HG03469 (cell line): ENCODE measurements at regions not wholly inside any gene's neighbourhood (a gene's known extent, or its start where the extent isn't known, plus 50 kb on each side); places are given as distances from the start of the nearest gene placed in this dataset.
A peak's percentile ranks its signal among the peaks of the same experiment; 100 is the strongest.

ENCODE experiments used
- ATAC-seq: cut with Tn5 transposase; IDR thresholded peaks from one replicate; pipeline ENCODE4 v1.9.1; 2021; ENCODE audit warnings: mild to moderate bottlenecking, moderate library complexity, moderate number of reproducible peaks; ENCODE audit not compliant: unreplicated experiment

DNA sequence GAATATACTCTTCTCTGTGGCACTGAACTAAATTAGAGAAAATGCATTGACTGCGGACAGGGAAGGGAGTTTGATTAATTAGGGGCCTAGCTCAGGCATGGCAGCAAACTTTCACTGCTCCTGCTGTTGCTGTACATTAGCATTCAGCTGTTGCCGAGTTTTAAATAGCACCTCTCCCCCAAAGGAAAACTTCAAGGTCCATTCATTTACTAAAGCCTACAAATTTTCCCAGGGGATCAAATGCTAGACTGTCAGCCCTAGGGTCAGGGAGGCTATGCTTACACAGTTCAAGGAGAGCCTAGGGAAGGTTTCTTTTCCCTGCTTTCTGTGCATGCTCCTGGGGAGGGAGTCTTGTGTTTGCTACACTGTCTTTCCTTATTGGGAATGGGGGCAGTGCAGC is 60.0 kb upstream of the GZMB start:
- ATAC-seq, result no peak

DNA sequence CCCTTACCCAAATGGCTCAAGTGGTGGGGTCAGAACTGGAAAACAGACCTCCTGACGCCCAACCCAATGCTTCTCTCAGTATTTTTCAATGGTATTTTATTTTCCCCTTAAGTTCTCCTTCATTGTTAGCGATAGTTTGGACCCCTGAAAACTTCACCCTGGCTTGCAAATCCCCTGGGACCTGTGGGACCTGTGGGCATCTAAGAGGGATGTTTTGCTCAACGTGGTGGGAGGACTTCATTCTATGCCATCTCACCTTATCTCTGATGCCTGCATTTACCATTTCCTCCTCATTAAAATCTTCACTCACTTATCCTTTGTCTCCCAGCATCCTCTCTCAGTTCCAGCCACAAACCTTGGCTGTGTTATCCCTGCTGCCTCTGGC is 59.4 kb upstream of the GZMB start:
- ATAC-seq, result no peak

DNA sequence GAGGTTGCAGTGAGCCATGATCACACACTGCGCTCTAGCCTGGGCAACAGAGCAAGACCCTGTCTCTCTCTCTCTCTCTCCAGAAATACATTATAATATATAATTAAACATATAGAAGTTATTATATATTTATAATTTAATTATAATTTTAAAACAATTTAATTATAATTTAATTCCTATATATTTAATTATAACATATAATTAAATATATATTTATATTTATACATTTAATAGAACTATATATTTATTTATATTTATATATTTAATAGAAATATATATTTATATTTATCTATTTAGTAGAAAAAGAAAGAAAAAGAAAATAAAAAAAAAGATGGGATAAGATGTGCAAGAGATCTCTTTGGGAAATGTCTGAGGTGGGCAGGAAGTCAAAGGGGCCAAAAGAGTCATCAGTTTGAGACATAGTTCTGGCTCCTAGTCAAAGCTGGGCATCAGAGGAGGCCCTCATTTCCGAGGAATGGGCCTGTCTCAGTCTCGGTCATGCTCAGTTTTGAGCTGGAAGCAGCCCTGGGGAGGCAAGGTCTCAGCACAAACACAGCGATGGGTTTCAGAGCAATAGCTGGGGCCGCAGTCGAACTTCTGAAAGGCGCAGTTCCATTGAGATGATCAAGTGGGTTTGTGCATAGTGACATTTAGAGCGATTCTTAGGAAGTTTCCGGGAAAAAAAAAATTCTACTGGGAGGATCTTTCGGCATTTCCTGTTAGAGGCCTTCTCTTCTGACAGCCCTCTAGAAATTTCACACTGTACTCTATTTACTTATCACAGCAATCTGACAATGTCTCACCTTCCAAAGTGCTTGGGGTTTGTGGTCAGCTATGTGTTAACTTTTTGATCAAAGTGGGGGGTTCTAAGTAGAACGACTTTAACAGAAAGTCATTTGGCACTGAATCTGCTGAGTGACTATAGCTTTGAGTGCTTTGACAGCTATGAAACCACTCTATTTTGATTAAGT is 58.7 kb upstream of the GZMB start:
- ATAC-seq, result no peak

DNA sequence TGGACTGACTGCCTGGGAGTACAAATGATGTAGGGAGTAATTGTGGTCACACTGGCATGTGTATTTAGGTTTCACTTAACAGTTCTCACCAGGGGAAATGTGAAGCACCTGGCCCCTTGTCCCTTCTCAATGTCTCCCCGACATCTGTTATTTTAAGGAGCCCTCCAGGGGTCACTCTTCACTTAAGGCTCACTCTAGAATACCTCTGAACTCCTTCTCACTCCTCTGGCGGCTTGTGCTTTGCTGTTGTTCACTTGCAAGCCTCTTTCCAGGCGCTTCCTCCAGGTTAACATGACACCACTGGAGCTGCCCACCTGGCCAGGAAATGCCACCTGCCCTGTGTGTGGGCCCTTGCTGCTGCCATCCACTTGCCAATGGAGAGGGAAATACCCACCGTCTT is 56.5 kb upstream of the GZMB start:
- peak; percentile 31 for ATAC-seq

DNA sequence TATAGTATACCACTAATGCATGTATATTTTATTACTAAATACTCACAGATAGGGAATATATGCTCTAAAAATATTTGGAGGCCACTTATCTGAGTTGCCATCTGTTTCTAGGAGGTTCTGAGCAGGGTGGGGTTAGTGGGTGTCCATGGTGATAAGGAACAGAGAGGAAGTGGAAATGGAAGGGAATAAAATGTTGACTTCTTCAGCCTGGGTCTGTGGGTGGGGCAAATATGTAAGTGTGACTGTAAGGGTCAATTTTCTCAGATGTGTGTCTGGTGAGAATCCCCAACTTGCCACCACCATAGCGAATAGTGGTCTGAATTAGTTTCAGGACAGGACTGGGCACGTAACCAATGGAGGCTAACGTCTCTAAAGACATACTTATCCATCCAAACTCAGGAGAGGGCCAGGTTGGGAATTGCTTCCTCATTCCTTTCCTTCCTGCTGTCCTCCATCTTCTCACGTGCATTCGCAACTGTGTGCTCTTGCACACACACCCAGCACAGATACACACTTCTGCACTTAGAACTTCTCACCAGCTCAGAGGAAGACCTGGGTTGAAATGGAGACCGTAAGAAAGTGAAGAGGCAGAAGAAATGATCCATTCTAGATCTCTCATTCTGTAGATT is 54.2 kb upstream of the GZMB start:
- no peak for ATAC-seq
